ENCODE measurements at regions not wholly inside any gene's neighbourhood (a gene's known extent, or its start where the extent isn't known, plus 50 kb on each side); places are given as distances from the start of the nearest gene placed in this dataset.

DNA sequence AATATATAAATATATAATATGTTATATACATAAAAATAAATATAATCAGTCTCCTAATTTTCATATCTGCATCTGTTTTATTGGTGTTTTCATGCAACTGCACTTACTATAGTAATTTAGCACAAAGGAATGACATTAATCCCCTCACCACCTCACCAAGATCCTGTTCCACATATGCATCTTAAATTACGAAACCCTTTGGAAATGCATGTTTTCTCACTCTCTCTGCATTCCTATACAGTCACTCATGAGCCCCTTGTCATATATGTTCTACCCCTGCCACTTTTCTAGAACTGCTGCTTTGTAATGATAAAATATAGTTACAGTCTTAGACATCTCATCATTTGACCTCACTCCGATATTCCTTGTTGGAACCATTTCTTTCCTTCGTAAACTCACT is 728.7 kb upstream of the SLIT2 start:
- DNase-seq (ENCODE audit: low read depth), result no peak
- TF ChIP-seq, protein P1, sequence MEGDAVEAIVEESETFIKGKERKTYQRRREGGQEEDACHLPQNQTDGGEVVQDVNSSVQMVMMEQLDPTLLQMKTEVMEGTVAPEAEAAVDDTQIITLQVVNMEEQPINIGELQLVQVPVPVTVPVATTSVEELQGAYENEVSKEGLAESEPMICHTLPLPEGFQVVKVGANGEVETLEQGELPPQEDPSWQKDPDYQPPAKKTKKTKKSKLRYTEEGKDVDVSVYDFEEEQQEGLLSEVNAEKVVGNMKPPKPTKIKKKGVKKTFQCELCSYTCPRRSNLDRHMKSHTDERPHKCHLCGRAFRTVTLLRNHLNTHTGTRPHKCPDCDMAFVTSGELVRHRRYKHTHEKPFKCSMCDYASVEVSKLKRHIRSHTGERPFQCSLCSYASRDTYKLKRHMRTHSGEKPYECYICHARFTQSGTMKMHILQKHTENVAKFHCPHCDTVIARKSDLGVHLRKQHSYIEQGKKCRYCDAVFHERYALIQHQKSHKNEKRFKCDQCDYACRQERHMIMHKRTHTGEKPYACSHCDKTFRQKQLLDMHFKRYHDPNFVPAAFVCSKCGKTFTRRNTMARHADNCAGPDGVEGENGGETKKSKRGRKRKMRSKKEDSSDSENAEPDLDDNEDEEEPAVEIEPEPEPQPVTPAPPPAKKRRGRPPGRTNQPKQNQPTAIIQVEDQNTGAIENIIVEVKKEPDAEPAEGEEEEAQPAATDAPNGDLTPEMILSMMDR (conservative IDR thresholded peaks at IDR 0.05; ENCODE audit: low read depth, low read length), result no peak

GRCh38 chr4:19520939-19521520 is 730.7 kb upstream of the SLIT2 start:
- TF ChIP-seq, protein P1 (conservative IDR thresholded peaks at IDR 0.05; ENCODE audit: low read depth, low read length), result no peak
- no peak overlapping the region for H3K4me3 ChIP-seq (ENCODE audit: low read depth, low read length)
- no peak for DNase-seq (ENCODE audit: low read depth)

More for the DNA sequence above, 728.7 kb upstream of the SLIT2 start:
- no peak overlapping the region for H3K4me3 ChIP-seq (ENCODE audit: low read depth, low read length)

DNA sequence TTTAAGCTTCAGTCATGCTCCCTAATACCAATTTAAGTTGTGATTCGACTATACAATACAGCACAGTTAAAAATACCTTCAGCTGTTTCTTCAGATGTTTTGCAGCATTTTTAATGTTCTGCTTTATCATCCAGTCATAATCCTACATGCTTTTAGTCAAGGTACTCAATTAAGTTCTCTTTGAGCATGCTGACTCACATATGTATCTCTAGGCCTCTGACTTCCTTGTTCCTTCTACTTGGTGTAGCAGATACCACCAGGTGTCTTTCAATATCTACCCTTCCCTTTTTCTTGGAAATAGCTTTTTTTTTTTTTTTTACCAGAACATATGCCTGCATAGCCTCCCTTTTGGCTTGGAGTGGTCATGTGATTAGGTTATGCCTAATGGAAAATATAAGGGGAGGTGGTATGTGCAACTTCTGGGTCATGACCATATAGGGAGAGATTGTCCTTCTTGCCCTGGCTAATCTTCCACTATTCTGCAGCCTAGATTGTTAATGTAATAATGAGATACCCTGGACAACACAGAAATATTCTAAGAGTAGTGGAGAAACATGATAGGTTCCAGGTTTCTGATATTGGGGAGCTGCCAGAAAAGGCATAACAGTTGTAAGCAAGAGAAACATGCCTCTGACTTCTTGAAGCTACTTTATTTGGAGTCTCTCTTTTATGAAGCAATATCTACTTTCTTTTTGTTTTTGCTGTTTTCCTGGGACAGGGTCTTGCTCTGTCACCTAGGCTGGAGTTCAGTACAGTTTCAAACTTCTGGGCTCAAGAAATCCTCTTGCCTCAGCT is 737.2 kb upstream of the SLIT2 start:
- no peak overlapping the region for H3K4me3 ChIP-seq (ENCODE audit: low read depth, low read length)
- DNase-seq (ENCODE audit: low read depth), result peak; percentile 71
- TF ChIP-seq, protein P1 (conservative IDR thresholded peaks at IDR 0.05; ENCODE audit: low read depth, low read length), result no peak

- TF ChIP-seq, protein P1 (conservative IDR thresholded peaks at IDR 0.05; ENCODE audit: low read depth, low read length), result no peak
- H3K4me3 ChIP-seq (ENCODE audit: low read depth, low read length), result no peak overlapping the region
- DNase-seq (ENCODE audit: low read depth), result no peak
Measured at GRCh38 chr4:19512086-19512485, 739.6 kb upstream of the SLIT2 start.

DNA sequence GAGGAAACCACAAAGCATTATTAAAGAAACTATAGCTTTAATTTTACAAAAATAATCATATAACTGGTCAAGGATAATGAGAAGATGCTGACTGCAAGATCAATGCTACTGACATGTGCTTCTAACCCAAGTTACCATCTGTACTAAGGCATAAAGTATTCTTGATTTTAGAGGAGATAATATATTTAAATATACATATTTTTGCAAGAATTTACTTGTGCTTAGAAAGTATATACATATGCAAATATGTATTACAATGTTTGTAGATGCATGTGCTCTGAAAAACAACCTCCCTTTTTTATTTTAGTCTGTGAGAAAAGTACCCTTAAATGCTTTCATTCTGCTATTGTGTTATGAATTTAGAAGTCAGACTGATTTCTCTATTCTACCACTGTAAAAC is 740.7 kb upstream of the SLIT2 start:
- DNase-seq (ENCODE audit: low read depth), result no peak
- H3K4me3 ChIP-seq (ENCODE audit: low read depth, low read length), result no peak overlapping the region
- TF ChIP-seq, protein P1 (conservative IDR thresholded peaks at IDR 0.05; ENCODE audit: low read depth, low read length), result no peak

DNA sequence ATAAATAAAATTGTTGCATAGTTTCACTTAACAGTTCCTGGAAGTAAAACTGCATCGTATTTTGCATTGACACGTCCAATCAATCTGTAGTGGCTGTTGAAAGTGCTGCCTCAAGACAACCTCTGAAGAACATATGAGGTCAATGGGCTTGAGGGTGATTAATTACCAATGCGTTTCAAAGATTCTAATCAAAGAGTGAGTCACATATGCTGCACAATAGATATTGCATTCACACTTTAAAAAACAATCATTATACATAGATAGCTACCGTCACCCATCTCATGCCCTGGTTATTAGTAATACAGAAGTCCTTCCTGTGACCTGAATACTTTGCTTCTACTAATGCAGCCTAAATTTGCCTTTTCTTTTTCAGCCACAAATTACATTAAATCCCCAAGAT is 743.3 kb upstream of the SLIT2 start:
- DNase-seq (ENCODE audit: low read depth), result no peak
- H3K4me3 ChIP-seq (ENCODE audit: low read depth, low read length), result no peak overlapping the region
- TF ChIP-seq, protein P1 (conservative IDR thresholded peaks at IDR 0.05; ENCODE audit: low read depth, low read length), result no peak

DNA sequence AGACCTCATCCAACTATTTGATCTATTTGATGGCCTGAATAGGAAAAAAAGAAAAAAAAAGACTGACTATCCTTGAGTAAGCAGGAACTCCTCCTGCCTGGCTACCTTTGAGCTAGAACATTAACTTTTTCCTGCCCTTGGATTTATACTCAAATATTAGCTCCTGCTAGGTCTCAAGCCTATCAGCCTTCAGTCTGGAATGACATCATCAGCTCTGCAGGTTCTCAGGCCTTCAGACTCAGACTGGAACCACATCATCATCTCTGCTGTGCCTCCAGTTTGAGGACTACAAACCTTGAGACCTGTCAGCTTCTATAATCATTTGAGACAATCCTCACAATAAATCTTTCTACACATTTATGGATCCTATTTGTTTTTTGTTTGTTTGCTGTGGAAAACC is 754.0 kb upstream of the SLIT2 start:
- no peak for DNase-seq (ENCODE audit: low read depth)
- TF ChIP-seq, protein P1 (conservative IDR thresholded peaks at IDR 0.05; ENCODE audit: low read depth, low read length), result no peak
- H3K4me3 ChIP-seq (ENCODE audit: low read depth, low read length), result no peak overlapping the region

Data from choroid plexus epithelial cell (primary cell).